A204.1 (cell line): ENCODE measurements at regions not wholly inside any gene's neighbourhood (a gene's known extent, or its start where the extent isn't known, plus 50 kb on each side); places are given as distances from the start of the nearest gene placed in this dataset.
"Not testable (repeated sequence)": the region's sequence is repeated elsewhere in the genome, so short reads cannot be mapped to it uniquely, and the experiment has no call there.

Source experiments
- FAIRE-seq: peaks from 2 replicates; lab custom pipeline; 2012; peaks lifted over from hg19 to GRCh38; lab: Jason Lieb, UNC

- not testable (repeated sequence) for FAIRE-seq
Observed at GRCh38 chr2:90226465-90227072, 1535.1 kb downstream of the RPIA start.

GRCh38 chr2:90231199-90231598, 1539.7 kb downstream of the RPIA start:
- not testable (repeated sequence) for FAIRE-seq

GRCh38 chr2:90235452-90235851, 1544.0 kb downstream of the RPIA start:
- FAIRE-seq: not testable (repeated sequence)

- not testable (repeated sequence) for FAIRE-seq
Observed at GRCh38 chr2:90237923-90238361, 1546.5 kb downstream of the RPIA start.

GRCh38 chr2:90238505-90239230, 1547.2 kb downstream of the RPIA start:
- not testable (repeated sequence) for FAIRE-seq

GRCh38 chr2:90239769-90240168, 1548.3 kb downstream of the RPIA start:
- FAIRE-seq: not testable (repeated sequence)

- FAIRE-seq: not testable (repeated sequence)
Observed at GRCh38 chr2:90244902-90245765, 1553.7 kb downstream of the RPIA start.

GRCh38 chr2:90248400-90248799, 1556.9 kb downstream of the RPIA start:
- not testable (repeated sequence) for FAIRE-seq

GRCh38 chr2:90250350-90250749, 1558.9 kb downstream of the RPIA start:
- FAIRE-seq: not testable (repeated sequence)

- not testable (repeated sequence) for FAIRE-seq
Observed at GRCh38 chr2:90251576-90251975, 1560.1 kb downstream of the RPIA start.

GRCh38 chr2:90253306-90253705, 1561.8 kb downstream of the RPIA start:
- FAIRE-seq: not testable (repeated sequence)

GRCh38 chr2:90266888-90267287, 1575.4 kb downstream of the RPIA start:
- FAIRE-seq: not testable (repeated sequence)

GRCh38 chr2:90287751-90288150, 1596.3 kb downstream of the RPIA start:
- FAIRE-seq: not testable (repeated sequence)

GRCh38 chr2:90288396-90288795, 1596.9 kb downstream of the RPIA start:
- FAIRE-seq: not testable (repeated sequence)

- FAIRE-seq: not testable (repeated sequence)
Observed at GRCh38 chr2:90289291-90289980, 1598.0 kb downstream of the RPIA start.

- FAIRE-seq: not testable (repeated sequence)
Observed at GRCh38 chr2:90290701-90291100, 1599.2 kb downstream of the RPIA start.

GRCh38 chr2:90291168-90291883, 1599.9 kb downstream of the RPIA start:
- FAIRE-seq: not testable (repeated sequence)

GRCh38 chr2:90291934-90292333, 1600.5 kb downstream of the RPIA start:
- not testable (repeated sequence) for FAIRE-seq

GRCh38 chr2:90292451-90292850, 1601.0 kb downstream of the RPIA start:
- not testable (repeated sequence) for FAIRE-seq

- not testable (repeated sequence) for FAIRE-seq
Observed at GRCh38 chr2:90293224-90293623, 1601.8 kb downstream of the RPIA start.

GRCh38 chr2:90293806-90294205, 1602.3 kb downstream of the RPIA start:
- FAIRE-seq: not testable (repeated sequence)
